NCI-H510A (cell line): ENCODE measurements at regions not wholly inside any gene's neighbourhood (a gene's known extent, or its start where the extent isn't known, plus 50 kb on each side); places are given as distances from the start of the nearest gene placed in this dataset.
"Not testable (repeated sequence)": the region's sequence is repeated elsewhere in the genome, so short reads cannot be mapped to it uniquely, and the experiment has no call there.

ENCODE experiments used
- DNase-seq: peaks from one replicate; lab custom pipeline; 2025; lab: John Stamatoyannopoulos, UW

- DNase-seq, result no peak
Observed at GRCh38 chr6:114638341-114638740, 295.5 kb upstream of the HS3ST5 start.

- no peak for DNase-seq
Observed at GRCh38 chr6:114634016-114634415, 291.2 kb upstream of the HS3ST5 start.

GRCh38 chr6:114626226-114626625, 283.4 kb upstream of the HS3ST5 start:
- DNase-seq, result not testable (repeated sequence)

- no peak for DNase-seq
Observed at GRCh38 chr6:114619621-114620200, 276.9 kb upstream of the HS3ST5 start.

- DNase-seq, result no peak
Observed at GRCh38 chr6:114611696-114612095, 268.9 kb upstream of the HS3ST5 start.

- no peak for DNase-seq
Observed at GRCh38 chr6:114608091-114608490, 265.3 kb upstream of the HS3ST5 start.

DNA sequence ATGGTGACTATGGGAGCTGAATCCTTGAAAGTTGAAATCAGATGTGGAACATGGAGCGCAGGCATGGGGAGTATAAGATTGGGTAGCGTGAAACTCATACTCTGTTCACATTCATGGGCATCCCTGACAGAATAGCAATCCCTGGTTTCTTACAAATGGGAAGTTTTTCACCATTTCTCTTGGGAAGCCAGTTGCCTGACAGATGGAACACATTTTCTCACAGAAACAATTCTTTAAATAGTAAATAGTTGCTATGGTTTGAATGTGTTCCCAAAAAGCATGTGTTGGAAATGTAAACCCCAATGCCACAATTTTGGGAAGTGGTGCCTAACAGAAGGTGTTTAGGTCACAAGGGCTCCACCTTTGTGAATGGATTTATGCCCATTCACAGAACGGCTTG, 262.8 kb upstream of the HS3ST5 start:
- DNase-seq, result no peak

DNA sequence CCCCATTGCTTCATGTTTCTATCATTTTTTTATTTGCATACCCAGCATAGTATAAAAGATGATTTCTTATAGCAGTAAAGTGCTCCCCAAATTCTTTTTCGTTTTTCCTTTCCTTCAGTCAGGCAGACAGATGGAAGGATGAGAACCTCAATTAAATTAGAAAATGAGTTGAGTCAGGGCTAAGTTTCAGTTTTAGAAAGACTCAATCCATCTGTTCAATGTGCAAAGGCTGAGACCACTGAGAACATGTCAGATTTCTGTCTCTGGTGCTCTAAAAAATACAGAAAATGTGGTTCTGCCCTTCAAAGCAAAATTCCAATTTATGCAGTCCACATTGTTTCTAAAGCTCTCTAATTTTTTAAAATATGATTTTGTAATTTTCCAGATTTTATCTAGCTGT, 257.6 kb upstream of the HS3ST5 start:
- no peak for DNase-seq

DNA sequence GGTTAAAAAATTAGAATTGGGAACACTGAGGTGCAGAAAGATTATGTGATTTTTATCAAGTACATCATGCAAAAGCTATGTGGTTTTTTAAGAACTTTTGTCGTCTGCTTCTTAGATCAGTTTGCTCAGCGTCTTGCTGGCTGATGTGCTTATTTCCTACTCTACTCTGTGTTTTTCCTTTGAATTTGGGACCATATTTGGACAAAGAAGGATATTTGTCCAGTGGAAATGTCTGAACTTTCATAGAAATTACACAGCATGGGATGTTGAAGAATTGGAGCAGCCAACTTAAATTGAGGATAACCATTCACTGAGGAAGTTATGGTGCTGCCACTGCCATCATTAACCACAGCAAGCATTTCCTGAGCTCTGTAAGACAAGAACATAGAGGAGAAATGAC, 252.8 kb upstream of the HS3ST5 start:
- no peak for DNase-seq

GRCh38 chr6:114595186-114595585, 252.4 kb upstream of the HS3ST5 start:
- DNase-seq, result no peak

DNA sequence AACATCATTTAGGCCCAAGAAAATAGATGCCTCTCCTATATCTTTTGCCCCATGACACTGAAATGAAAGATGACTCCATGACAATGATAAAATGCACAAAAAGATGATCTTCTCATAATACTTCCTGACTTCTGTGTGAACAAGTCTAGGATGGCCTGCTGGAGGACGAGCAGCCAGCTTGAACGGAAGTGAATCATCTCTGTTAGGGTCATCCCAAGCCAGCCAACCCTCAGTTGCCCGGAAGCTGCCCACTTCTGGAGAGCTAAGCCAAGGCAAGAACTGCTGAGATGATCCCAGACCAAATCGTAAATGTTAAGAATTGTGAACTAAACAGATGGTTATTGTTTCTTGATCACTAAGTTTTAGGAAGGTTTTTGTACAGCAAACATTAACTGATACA, 249.7 kb upstream of the HS3ST5 start:
- no peak for DNase-seq

DNA sequence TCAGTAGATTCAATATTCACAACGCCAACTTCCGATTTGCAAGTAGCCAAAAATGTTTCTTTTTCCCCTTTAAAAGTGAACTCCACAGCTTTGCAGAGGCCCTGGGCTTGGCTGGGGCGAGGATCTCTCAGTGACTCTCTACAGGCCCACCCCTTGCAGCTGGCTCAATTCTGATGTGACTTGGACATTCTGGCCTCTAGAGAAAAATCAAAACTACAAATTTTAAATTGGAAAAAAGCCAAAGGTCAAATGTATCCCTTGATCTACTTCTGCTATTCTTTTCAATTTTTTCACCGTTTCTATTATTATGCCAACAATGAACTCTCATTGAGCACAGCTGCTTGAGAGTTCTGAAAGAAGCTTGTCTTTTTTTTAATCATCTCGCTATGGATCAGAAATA, 245.9 kb upstream of the HS3ST5 start:
- DNase-seq, result no peak

DNA sequence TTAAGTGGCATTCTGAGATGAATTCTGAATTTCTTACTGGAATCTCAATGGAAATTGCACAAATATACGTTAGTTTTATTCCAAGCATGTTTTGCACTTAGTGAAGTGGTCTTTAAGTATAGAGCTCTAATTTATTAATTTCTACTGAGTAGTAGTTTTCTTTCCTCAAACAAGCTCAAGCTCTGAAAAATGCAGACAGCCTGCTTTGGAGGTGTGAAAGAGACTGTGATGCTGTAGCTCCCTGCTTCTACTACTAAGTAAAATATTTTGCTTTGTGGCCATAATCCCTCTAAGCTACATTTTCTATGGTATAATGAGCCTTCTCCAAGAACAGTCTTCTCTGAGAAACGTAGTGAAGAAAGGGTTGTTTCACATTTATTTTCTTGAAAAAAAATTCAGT, 243.5 kb upstream of the HS3ST5 start:
- DNase-seq, result no peak

GRCh38 chr6:114581293-114581692, 238.5 kb upstream of the HS3ST5 start:
- no peak for DNase-seq

- no peak for DNase-seq
Observed at GRCh38 chr6:114580882-114581281, 238.1 kb upstream of the HS3ST5 start.

DNA sequence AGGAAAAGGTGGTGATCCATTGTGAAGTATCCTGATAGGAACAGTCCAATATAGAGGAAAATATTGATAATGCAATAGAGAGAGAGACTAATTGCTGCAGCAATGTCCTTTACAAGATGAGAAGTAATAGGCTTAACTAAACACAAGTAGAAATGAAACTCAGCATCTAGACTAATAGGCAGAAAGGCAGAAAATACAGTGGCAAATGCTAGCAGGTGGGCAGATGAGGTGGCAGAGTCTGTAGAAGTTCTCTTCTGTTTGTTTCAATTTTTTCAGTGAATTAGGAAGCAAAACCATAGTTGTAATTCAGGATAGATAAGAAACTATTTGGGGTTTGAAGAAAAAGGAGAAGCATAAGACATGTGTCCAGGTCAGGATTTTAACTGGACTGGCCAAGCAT, 236.7 kb upstream of the HS3ST5 start:
- DNase-seq, result no peak

GRCh38 chr6:114577109-114577508, 234.3 kb upstream of the HS3ST5 start:
- no peak for DNase-seq

GRCh38 chr6:114576330-114576729, 233.5 kb upstream of the HS3ST5 start:
- DNase-seq, result no peak

DNA sequence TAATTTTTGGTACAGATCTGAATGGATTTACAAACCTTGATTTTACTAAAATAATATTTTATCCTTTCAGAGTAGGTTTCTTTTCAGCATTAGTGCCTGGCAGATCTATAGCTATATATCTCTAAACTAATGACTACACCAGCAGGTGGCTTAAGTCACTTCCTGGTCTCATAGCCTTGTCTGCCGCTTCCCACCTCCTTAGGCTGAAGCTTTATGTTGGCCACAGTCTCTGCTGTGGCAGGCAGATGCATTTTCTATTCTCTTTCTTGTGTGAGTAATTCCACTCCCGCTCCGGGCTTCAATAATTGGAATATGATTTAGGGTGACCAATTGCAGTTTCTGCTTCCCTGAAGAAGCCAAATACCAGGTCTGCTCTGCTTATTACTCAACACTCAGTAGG, 226.8 kb upstream of the HS3ST5 start:
- no peak for DNase-seq

- DNase-seq, result no peak
Observed at GRCh38 chr6:114564302-114564933, 221.6 kb upstream of the HS3ST5 start.

DNA sequence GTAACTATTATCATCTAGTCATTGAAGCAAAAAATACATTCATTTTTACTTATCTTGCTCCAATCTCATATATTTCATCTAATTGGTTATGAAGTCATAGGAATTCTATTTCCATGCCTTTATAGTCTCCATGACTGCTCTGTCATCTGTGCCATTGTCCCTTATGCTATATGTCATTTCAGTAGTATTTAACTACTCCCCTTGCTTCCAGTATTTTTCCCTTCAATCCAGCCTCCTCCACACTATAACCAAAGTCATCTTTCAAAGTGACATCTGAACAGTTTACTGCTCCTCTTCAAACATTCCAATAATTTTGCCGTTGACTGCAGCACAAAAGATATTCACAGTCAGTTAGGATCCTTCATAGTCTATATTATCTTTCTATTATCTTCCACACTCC, 216.6 kb upstream of the HS3ST5 start:
- DNase-seq, result no peak

- no peak for DNase-seq
Observed at GRCh38 chr6:114558153-114558552, 215.3 kb upstream of the HS3ST5 start.

- no peak for DNase-seq
Observed at GRCh38 chr6:114556846-114557488, 214.1 kb upstream of the HS3ST5 start.

DNA sequence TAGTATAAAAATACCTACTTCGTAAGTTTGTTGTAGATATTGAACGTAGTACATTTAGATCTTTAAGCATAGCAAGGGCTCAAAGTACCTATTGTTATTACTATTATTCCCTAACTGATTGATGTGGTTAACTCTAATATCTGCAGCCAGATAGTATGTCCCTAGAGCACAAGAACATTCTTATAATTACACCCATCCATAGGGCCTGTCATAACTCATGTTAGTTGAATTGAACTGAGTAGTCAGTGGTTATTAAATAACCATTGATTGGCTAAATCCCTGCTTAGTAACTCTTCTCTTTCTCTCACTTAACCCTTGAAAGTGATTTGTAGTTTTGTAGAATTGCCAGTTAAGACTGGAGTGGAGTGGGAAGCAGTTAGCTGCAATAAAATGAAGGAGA, 207.5 kb upstream of the HS3ST5 start:
- DNase-seq, result no peak
